ENCODE measurements at regions not wholly inside any gene's neighbourhood (a gene's known extent, or its start where the extent isn't known, plus 50 kb on each side); places are given as distances from the start of the nearest gene placed in this dataset.

DNA sequence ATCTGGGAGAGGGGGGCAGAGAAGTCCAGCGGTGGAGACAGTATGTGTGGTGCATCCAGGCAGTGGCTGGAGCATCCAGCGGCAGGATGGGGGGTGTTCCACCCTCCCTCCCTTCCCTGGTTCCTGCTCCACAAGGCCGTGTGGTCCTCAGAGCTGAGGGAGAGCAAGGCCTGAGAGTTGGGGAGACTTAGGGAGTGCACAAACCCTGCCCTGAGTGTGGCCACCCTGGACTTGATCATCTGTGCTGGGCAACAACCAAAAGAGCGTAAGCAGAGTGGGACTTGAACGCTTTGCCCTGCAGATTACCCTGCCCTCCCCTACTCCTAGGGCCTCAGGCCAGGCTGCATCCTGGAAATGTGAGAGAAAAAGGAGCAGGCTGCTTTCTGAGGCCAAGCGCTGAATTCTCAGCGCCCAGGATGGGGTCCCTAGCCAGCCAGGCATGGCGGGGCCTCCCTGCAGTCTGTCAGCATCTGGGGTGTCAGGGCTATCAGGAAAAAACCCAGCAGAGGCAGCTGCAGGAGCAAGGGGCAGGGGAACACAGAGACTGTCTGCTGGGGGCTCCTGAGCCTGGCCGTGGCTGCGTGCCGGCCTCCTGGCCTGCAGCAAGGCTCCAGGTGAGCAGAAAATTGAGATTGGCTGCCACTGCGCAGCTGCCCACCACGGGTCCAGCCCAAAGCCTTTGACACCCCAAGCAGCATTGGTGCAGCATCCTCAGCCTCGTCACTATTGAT, 266.2 kb downstream of the NPHP4 start:
- no peak for TF ChIP-seq CTCF (IDR thresholded peaks at IDR 0.05; ENCODE audit: control insufficient read depth, extremely low read depth, insufficient read depth)
- no peak for DNase-seq (ENCODE audit: low read depth)
- no peak overlapping the region for H3K4me3 ChIP-seq (ENCODE audit: low read depth, low read length)

DNA sequence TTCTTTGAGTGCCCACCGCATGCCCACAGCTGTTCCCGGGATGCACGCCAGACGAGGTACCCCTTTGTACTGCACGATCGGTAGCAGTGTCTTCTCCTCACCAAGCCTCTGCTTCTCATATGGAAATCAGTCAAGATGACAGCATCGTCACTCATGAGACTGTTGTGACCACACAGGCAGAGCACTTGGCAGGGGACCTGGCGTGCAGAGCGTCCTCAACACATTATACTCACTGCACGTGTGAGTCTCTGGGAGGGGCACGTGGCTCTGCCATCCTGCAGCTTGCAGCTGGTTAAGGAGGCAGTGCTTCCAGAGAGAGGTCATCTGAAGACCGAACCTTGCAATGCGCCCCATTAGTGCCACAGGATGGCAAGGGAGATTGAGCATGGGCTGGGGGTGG, 266.8 kb downstream of the NPHP4 start:
- DNase-seq (ENCODE audit: low read depth): no peak
- TF ChIP-seq CTCF (IDR thresholded peaks at IDR 0.05; ENCODE audit: control insufficient read depth, extremely low read depth, insufficient read depth): no peak

DNA sequence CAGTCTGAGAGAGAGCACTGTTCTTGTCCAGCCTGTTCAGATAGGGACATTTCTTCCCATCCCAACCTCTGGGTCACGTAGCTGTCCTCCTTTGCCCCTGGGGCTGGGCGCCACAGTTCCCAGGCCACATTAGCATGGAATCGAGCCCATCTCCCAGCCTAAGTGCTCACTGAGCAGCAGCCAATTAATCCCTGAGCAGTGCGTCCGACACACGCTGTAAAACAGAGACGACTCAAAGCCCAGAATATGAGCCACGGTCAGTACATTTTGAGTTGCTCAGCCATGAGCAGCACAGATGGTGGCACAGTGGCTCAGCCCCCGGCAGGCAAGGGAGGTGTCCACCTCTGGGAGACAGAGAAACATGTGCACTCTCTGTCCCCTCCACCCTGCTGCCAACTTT, 267.4 kb downstream of the NPHP4 start:
- no peak for TF ChIP-seq CTCF (IDR thresholded peaks at IDR 0.05; ENCODE audit: control insufficient read depth, extremely low read depth, insufficient read depth)
- no peak overlapping the region for H3K4me3 ChIP-seq (ENCODE audit: low read depth, low read length)
- no peak for DNase-seq (ENCODE audit: low read depth)

More for the DNA sequence above, 266.8 kb downstream of the NPHP4 start:
- H3K4me3 ChIP-seq (ENCODE audit: low read depth, low read length): no peak overlapping the region

GRCh38 chr1:5722635-5723164, 269.5 kb downstream of the NPHP4 start:
- no peak for TF ChIP-seq CTCF (IDR thresholded peaks at IDR 0.05; ENCODE audit: control insufficient read depth, extremely low read depth, insufficient read depth)
- DNase-seq (ENCODE audit: low read depth): no peak
- no peak overlapping the region for H3K4me3 ChIP-seq (ENCODE audit: low read depth, low read length)

GRCh38 chr1:5721634-5722215, 270.5 kb downstream of the NPHP4 start:
- no peak overlapping the region for H3K4me3 ChIP-seq (ENCODE audit: low read depth, low read length)
- TF ChIP-seq CTCF (IDR thresholded peaks at IDR 0.05; ENCODE audit: control insufficient read depth, extremely low read depth, insufficient read depth): no peak
- no peak for DNase-seq (ENCODE audit: low read depth)

- no peak overlapping the region for H3K4me3 ChIP-seq (ENCODE audit: low read depth, low read length)
- no peak for TF ChIP-seq CTCF (IDR thresholded peaks at IDR 0.05; ENCODE audit: control insufficient read depth, extremely low read depth, insufficient read depth)
- no peak for DNase-seq (ENCODE audit: low read depth)
Measured at GRCh38 chr1:5720936-5721335, 271.3 kb downstream of the NPHP4 start.
